ENCODE measurements at regions not wholly inside any gene's neighbourhood (a gene's known extent, or its start where the extent isn't known, plus 50 kb on each side); places are given as distances from the start of the nearest gene placed in this dataset.

- TF ChIP-seq CTCF (IDR thresholded peaks at IDR 0.05) (no peak), POLR2A (IDR thresholded peaks at IDR 0.05) (no peak)
Observed at GRCh38 chr4:157973297-157973696, 199.5 kb downstream of the GASK1B start.
